NOMO-1 (cell line): ENCODE measurements at regions not wholly inside any gene's neighbourhood (a gene's known extent, or its start where the extent isn't known, plus 50 kb on each side); places are given as distances from the start of the nearest gene placed in this dataset.

ENCODE experiments used
- DNase-seq, 2 experiments: peaks; one replicate each; lab custom pipeline; 2025; ENCODE audit not compliant: unreplicated experiment in 2 of 2; lab: John Stamatoyannopoulos, UW

DNA sequence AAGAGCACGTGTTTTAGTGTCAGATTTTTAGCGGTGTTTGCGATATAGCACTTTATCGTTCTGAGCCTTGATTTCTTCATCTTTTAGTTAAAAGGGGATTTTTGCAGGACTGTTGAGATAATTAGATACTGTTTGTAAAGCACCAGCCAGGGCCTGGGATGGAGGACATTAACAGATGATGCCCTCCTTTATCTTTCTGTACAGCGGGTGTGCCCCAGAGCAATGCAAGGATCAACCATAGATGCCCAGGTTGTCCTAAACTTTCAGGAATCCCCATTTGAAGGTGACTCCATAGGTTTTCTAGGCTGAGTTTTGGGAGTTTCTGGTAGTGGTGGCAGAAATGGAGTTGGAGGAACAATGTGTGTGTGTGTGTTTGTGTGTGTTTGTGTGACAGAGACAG, 97.0 kb upstream of the SPRED2 start:
- DNase-seq, result no peak

DNA sequence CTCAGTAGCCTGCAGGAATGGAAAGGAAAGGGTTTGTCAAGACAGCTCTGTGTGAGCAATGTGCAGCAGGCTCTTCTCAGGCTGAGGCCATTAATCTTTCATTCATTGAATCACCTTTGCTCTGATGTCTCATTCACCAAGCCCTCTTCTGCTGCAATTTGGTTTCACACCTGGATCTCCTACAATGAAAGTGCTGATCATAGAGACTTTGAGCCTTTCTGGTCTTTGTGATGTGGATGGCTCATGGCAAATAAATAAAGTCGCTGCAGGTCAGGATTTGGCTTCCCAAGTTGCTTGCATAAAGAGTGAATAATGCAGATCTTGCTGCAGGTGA, 95.8 kb upstream of the SPRED2 start:
- no peak for DNase-seq

DNA sequence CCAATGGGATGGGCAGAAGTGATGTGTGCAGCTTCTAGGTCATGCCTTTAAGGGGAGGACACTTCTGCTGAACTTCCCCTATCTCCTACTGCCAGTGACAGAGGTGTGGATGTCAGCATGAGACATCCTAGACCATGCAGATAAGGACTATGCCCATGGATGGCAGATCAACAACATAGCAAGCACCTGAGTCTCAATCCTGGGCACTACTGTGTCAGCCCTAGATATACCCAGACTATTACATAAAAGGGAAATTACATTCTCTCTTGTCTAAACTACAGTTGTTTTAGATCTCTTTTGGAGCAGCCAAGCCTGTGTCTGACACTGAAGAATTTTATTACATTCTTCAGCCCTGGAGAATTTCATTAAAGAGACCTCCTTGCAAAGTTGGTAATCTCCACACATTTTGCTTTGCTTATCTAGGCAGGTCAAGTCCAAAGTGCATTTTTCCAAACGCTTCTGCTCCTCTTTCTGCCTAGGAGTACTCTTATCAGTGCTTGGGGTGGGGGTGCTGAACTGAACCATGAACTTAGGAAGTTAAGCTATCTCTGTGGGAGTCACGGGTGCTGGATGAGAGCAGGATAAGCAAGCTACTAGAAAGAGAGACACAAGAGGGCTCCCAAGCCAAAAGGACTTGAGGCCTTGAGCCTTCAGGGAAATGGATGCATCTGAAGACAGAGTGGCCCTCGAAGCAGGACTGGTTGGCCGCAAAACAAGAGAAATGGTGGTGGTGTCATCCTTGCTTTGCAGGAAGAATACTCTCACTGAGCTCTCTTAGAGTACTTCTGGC, 95.2 kb upstream of the SPRED2 start:
- DNase-seq, result no peak

DNA sequence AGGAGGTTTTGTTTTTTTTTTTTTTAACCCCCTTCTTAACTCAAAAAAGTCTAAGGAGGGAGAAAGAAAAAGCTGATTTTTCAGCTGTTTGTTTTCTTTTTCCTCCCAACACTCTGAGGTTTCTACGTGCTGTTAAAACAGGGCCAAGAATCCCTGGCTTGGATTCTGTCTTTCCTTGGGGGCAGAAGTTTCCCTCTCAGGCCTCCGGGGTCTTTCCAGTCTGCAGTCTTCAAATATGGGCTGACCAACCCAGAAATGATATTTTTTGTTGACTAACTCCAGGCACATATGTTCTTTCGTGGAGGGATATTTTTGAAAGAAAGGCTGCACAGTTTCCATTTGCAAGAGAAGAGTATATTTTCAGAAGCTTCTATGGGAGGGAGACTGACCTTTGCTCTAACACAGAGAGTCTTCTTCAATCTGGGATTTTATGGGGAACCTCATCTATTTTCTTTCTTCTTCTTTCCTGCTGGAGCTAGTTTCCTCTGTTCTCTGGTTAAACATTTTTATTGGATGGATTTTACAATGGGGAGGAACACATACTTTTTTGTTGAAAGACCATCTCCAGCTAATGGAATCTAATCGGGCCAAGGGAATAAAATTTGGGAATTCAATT, 93.3 kb upstream of the SPRED2 start:
- DNase-seq, result no peak

DNA sequence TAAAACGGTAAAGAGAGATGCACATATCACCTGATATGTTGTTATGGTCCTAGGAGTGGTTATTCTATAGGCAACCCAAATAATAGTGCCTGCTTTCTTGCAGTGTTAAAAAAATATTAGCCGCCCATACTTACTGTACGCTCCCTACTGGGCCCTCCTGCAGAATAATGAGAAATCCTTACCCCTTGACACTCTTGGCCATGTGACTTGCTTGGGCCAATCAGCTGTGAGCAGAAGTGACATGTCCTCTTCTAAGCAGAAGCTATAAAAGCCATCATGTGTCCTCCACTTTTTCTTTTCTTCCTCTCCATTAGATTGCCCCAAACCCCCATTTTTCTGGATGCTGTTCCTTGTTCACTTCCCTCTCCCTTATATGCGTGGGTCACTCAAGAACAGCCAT, 90.5 kb upstream of the SPRED2 start:
- no peak for DNase-seq

DNA sequence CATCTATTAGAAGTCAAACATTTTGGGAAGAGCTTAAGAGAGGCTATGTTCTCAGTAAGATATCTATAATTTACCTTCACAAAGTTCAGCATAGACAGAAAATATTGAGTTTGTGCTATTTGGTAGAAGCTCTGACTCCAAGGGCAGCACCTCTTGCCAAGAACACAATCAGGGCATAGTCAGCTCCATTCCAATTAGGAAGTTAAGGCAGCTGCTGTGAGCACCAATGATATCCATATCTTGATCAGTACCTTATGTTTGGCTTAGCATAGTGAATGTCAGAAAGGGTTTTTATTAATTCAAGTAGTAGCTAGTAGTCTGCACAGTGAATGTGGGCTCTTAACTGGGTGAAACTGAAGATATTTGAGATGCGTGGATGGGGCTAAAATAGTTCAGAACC, 86.4 kb upstream of the SPRED2 start:
- no peak for DNase-seq

DNA sequence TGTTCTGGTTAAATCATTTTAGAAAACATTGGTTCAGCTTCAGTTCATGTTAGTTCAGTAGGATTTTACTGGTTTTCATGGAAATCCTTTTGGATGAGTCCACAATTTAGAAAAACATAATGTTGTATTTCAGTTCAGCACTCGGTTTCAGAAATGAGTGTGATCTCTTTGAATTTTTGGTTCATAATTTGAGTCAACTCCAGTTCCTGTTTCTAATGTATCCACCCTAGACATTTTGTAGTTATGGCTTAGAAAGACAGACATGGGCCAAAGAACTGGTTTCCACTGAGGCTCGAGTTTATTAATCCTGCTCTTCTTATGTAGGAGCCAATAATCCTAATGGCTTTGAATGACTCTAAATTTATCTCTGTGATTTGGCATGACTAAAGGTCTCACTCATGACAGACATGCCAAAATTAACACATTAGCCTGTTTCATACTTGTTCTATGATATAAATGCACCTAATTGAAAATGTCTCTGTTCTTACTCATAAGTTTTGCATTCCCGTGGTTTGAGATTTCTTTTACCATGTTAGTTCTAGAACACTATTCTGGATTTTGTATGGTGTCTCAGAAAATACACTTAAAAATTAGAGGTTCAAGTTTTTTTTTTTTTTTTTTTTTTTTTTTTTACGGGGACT, 82.3 kb upstream of the SPRED2 start:
- DNase-seq, result no peak

DNA sequence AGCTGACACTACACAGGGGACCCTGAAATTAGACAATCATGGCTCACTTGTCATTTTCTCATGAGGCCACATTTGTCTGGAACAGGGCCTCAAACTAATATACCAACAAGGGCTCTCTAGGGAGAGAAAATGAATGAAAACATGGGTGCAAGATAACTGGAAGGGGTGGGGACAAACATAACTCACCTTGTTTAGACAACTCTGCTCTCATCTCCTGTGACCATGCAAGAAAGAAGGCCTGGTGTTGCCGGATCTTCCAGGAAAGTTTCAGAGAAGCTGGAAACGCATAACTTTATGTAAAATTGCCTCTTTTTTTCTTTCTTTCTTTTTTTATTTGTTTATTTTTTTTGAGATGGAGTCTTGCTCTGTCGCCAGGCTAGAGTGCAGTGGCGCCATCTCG, 80.4 kb upstream of the SPRED2 start:
- no peak for DNase-seq

DNA sequence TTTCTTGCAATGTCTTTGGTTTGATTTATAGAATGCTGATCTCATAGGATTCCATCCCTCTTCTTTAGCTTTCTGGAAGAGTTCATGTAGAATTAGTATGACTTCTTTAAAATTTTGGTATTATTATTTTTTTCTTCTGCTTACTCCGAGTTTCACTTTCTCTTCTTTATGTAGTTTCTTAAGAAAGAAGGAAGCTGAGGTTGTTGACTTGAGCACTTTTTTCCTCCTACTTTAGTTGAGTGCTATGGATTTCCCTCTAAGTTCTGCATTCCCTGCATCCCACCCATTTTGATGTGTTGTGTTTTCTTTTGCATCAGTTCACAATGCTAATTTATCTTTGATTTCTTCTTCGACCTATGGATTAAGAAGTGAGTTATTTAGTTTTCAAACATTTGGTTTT, 78.9 kb upstream of the SPRED2 start:
- DNase-seq, result no peak

DNA sequence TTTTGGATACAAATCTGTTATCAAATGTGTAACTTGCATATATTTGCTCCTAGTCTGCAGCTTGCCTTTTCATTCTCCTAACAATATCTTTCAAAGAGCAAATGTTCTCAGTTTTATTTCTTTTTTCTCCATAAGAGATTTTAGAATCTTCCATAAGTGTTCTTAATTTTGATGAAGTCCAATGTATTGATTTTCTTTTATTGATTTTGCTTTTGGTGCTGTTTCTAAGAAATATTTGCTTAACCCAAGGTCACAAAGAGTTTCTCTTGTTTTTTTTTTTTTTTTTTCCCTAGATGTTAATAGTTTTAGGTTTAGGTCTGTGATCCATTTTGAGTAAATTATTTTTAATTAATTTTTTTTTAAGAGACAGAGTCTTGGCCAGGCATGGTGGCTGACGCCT, 75.8 kb upstream of the SPRED2 start:
- no peak for DNase-seq

DNA sequence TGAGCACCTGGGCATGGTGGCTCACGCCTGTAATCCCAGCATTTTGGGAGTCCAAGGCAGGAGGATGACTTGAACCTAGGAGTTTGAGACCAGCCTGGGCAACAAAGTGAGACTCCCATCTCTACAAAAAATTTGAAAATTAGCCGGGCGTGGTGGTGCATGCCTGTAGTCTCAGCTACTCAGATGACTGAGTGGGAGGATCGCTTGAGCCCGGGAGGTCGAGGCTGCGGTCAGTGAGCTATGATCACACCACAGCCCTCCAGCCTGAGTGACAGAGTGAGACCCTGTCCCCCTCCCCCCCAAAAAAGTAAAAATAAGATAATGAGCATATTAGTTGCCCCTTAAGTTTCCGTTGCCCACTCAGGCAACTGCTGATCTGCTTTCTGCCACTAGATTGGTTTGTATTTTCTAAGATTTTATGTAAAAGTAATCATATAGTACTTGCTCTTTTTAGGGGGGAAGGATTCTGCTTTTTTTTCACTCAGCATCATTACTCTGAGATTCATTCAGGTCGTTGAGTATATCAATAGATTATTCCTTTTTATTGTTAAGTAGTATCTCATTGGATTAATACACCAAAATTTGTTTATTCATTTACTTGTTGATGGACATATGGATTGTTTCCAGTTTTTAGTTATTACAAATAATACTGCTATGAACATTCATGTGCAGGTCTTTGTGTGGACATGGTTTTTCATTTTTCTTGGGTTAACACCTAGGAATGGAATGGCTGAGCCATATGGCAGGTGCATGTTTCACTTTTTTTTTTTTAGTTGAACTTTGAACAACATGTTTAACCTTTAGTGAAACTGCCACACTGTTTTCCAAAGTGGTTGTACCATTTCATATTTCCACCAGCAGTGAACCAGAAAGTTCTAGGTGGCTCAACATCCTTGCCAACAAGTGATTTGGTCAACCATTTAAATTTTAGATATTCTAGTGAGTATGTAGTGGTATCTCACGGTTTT, 75.0 kb upstream of the SPRED2 start:
- DNase-seq, result no peak

DNA sequence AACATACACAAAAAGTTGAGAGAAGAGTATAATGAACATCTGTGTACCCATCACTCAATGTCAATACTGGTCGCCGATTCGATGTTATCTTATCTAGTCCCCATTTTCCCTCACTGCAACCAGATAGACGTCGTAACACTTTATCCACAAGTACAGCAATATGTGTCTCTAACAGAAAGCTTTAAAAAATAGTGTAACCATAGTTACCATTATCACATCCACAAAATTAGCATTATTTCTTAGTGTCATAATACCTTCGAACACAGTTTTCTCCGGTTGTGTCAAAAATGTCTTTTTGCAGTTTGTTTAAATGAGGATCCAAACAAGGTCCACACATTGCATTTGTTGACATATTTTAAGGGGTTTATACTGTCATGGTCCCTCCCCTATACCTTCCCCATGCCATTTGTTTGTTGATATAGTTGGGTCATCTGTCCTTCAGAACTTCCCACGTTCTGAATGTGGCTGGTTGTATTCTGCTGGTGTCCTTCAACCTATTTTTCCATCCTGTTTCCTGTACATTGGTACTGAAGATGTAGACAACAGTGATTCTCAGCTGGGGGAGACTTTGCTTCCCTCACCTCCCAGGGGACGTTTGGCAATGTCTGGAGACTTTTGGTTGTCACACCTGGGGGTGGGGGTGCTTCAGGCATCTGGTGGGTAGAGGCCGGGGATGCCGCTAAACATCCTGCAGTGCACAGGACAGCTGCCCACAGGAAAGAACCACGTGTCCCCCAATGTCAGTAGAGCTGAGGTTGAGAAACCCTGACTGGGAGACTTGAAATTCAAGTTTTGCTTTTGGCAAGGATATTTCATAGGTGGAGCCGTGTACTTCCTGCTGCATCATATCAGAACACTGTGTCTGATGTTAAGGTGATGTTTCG, 72.7 kb upstream of the SPRED2 start:
- DNase-seq, result no peak

DNA sequence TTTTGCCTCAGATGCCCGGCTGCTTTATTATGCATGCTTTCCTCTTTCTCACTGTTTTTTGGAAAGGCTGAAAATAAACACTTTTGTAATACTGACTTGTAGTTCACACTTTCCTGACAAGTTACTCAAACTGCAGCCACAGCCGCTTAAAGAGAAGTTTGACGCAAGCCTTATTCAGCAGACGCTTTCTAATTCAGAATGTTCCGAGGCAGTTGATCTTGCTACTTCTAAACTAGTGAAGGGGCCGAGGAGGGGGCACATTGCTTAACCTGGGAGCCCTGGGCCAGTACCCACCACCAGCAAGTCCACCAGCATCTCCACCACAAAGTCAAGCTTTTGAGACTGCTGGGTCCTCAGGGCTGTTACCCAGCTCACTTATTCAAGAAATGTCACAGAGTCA, 71.8 kb upstream of the SPRED2 start:
- DNase-seq, result no peak

DNA sequence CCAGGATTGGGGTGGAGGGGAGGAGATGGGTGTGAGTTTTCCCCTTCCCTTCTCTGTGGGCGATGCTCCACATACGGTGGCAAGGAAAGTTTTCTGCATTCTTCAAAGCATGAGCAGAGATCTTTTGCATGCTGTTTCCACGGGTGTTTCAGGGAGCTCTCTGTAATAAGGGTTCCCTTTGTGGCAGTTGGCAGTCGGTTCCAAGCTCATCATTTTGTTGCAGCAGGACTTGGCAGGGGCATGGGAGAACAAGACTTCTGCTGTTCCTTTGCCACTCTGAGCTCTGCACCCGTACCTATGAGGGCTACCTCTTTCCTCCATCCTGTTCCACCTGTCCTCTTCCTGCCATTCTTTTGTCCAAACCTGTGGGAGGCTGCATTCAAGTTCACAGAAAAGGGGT, 71.3 kb upstream of the SPRED2 start:
- no peak for DNase-seq

DNA sequence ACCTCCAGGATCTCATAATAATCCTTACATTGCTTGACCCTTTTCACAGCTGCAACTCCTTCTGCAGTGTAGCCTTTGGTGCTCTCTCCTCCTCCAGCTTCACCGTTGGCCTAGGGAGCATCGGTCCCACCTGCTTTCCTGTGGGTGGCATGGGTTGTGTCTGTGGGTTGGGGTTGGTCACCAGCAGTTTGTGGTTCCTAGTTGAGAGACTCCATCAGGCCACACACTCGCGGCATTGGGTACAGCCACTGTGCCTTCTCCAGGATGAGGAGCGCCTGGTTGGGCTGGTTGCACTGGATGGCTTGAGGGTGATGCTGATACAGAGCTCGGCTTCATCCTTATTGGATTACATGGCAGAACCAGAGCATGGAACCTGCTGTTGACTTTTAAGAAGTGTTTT, 69.4 kb upstream of the SPRED2 start:
- no peak for DNase-seq

DNA sequence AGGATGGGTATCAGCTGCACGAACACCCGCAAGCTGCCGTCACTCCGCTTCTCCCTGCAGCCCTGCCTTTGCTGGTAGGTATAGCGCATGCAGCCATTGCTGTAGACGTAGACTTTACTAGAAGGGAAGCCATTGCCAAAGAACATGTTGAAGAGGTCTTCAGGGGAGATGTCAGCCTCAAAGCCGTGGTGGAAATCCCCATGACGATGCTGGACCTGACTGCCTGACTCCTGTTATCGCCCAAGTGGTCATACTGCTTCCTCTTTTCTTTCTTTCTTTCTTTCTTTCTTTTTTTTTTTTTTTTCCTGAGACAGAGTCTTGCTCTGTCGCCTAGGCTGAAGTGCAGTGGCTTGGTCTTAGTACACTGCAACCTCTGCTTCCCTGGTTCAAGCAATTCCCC, 68.7 kb upstream of the SPRED2 start:
- DNase-seq, result no peak

DNA sequence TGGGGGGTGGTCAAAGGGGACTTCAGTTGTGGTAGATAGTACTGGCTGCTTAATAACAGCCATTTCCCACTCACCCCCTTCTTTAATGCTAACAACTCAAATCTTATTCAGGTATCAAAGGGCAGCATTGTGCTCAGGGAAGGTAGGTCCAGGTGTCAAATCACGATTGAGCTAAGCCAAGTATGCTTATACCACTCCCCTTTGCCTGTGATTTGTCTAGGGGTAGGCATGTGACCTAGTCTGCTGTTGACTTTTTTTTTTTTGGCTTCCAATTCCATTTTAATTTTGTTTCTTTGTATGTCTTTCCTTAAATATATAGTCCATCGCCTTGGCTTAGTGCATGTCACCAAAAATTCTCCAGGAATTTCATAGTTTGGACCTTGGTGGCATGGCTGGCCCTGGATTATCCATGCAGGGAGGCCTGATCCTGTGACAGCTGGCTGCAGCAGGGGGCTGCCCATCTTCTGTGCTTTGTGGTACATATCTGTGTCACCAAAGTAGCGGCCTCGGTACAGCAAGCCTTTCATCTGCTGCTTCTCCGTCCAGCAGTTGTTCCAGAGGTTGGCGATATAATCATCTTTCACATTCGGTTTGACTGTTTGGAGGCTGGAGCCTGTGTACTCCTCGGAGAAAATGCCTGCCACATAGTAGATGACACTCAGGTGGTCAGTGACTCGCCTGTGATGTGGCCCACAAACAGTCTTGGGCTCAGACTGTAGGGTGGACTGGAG, 68.1 kb upstream of the SPRED2 start:
- no peak for DNase-seq

DNA sequence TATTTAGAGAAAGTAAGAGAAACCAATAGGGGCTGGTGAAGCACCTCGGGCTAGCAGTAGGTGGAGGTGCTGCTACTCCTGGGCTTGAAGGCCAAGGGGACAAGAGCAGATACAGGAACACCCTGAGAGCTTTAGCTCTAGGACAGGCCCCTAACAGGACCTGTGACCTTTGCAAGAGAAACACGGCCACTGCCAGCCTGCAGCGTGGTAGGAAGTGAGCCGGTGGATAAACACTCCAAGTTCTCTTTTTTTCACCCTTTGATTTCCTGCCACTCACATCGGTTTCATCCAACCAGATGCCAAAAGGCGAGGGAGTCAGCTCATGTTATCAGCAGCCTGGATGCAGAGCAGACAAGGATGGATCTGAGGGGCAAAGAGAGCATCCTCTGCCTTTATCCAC, 66.8 kb upstream of the SPRED2 start:
- DNase-seq, result no peak

DNA sequence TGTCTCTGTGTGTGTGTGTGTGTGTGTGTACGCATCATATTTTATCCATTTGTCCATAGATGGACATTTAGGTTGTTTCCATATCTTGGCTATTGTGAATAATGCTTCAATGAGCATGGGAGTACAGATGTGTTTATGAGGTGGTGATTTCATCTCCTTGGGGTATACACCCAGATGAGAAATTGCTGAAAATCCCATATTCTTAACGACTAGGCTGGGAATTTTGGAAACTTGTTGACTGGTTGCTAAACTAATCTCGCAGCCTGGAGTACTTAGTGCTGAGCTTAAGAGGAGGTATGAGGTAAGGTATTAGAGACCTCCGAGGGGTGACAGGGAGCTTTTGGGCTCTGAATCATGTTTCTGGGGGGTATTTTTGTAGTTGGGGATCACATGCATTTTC, 66.0 kb upstream of the SPRED2 start:
- no peak for DNase-seq
